ENCODE measurements at regions not wholly inside any gene's neighbourhood (a gene's known extent, or its start where the extent isn't known, plus 50 kb on each side); places are given as distances from the start of the nearest gene placed in this dataset.

- BruUV-seq (replicated peaks) = no TSS peak
- Histone ChIP-seq H3K36me3 (ENCODE audit: control insufficient read depth, insufficient read depth, low read length) (no peaks in the 10 kb centered on the region), H3K27me3 (replicated peaks; ENCODE audit: control insufficient read depth, insufficient read depth, low read length) (no peaks in the 10 kb centered on the region), H3K4me1 (no peaks in the 10 kb centered on the region), H3K4me3 (ENCODE audit: low read depth, low read length) (no peak overlapping the region), H3K9me3 (peaks cover 7% of the 10 kb centered on the region)
- no peak for DNase-seq
- Mint-ChIP-seq H3K36me3 (ENCODE audit: insufficient read depth, unreplicated experiment) (no peaks in the 10 kb centered on the region), H3K9me3 (ENCODE audit: unreplicated experiment) (peaks cover 41% of the 10 kb centered on the region), H3K27ac (ENCODE audit: unreplicated experiment) (no peak overlapping the region), H3K27me3 (ENCODE audit: insufficient read depth, unreplicated experiment) (no peaks in the 10 kb centered on the region), H3K4me1 (ENCODE audit: low read depth, unreplicated experiment) (no peaks in the 10 kb centered on the region), H3K4me3 (ENCODE audit: unreplicated experiment) (no peak overlapping the region)
- intact Hi-C loops (cut with micrococcal nuclease; ENCODE audit: unreplicated experiment) = no loop called here
- no peak for TF ChIP-seq CTCF (IDR thresholded peaks at IDR 0.05; ENCODE audit: insufficient read depth in 1 of 2, low read depth in 1 of 2, low read length in 1 of 2, severe bottlenecking in 1 of 2, unreplicated experiment in 1 of 2)
- ChIA-PET POLR2A (no interaction called here), CTCF (no interaction called here)
Observed at GRCh38 chr12:58283553-58283952, 342.2 kb downstream of the ATP23 start.

- Mint-ChIP-seq H3K9me3 (ENCODE audit: unreplicated experiment) (peaks cover 39% of the 10 kb centered on the region), H3K4me1 (ENCODE audit: low read depth, unreplicated experiment) (no peaks in the 10 kb centered on the region), H3K27ac (ENCODE audit: unreplicated experiment) (no peak overlapping the region), H3K4me3 (ENCODE audit: unreplicated experiment) (no peak overlapping the region), H3K27me3 (ENCODE audit: insufficient read depth, unreplicated experiment) (no peaks in the 10 kb centered on the region), H3K36me3 (ENCODE audit: insufficient read depth, unreplicated experiment) (no peaks in the 10 kb centered on the region)
- ChIA-PET CTCF (no interaction called here), POLR2A (no interaction called here)
- Histone ChIP-seq H3K9me3 (no peaks in the 10 kb centered on the region), H3K36me3 (ENCODE audit: control insufficient read depth, insufficient read depth, low read length) (no peaks in the 10 kb centered on the region), H3K4me3 (ENCODE audit: low read depth, low read length) (no peak overlapping the region), H3K27me3 (replicated peaks; ENCODE audit: control insufficient read depth, insufficient read depth, low read length) (no peaks in the 10 kb centered on the region), H3K4me1 (no peaks in the 10 kb centered on the region)
- intact Hi-C loops (cut with micrococcal nuclease; ENCODE audit: unreplicated experiment) = no loop called here
- TF ChIP-seq CTCF (IDR thresholded peaks at IDR 0.05; ENCODE audit: insufficient read depth in 1 of 2, low read depth in 1 of 2, low read length in 1 of 2, severe bottlenecking in 1 of 2, unreplicated experiment in 1 of 2) = no peak
- BruUV-seq (replicated peaks) = no TSS peak
- DNase-seq = no peak
Observed at GRCh38 chr12:58285551-58285950, 344.2 kb downstream of the ATP23 start.

- no peaks in the 10 kb centered on the region for H3K27me3 ChIP-seq (replicated peaks; ENCODE audit: control insufficient read depth, insufficient read depth, low read length)
- Mint-ChIP-seq H3K9me3 (ENCODE audit: unreplicated experiment) (peaks cover 39% of the 10 kb centered on the region), H3K27ac (ENCODE audit: unreplicated experiment) (no peak overlapping the region), H3K4me1 (ENCODE audit: low read depth, unreplicated experiment) (no peaks in the 10 kb centered on the region), H3K27me3 (ENCODE audit: insufficient read depth, unreplicated experiment) (no peaks in the 10 kb centered on the region), H3K4me3 (ENCODE audit: unreplicated experiment) (no peak overlapping the region), H3K36me3 (ENCODE audit: insufficient read depth, unreplicated experiment) (no peaks in the 10 kb centered on the region)
- intact Hi-C loops (cut with micrococcal nuclease; ENCODE audit: unreplicated experiment) = no loop called here
- no peak overlapping the region for H3K4me3 ChIP-seq (ENCODE audit: low read depth, low read length)
- POLR2A ChIA-PET = no interaction called here
- CTCF ChIA-PET = no interaction called here
- BruUV-seq (replicated peaks) = no TSS peak
- no peaks in the 10 kb centered on the region for H3K9me3 ChIP-seq
- H3K4me1 ChIP-seq = no peaks in the 10 kb centered on the region
- H3K36me3 ChIP-seq (ENCODE audit: control insufficient read depth, insufficient read depth, low read length) = no peaks in the 10 kb centered on the region
- DNase-seq = no peak
- no peak for TF ChIP-seq CTCF (IDR thresholded peaks at IDR 0.05; ENCODE audit: insufficient read depth in 1 of 2, low read depth in 1 of 2, low read length in 1 of 2, severe bottlenecking in 1 of 2, unreplicated experiment in 1 of 2)
Observed at GRCh38 chr12:58286353-58286752, 345.0 kb downstream of the ATP23 start.
